OCI-LY1 (cell line): ENCODE measurements at regions not wholly inside any gene's neighbourhood (a gene's known extent, or its start where the extent isn't known, plus 50 kb on each side); places are given as distances from the start of the nearest gene placed in this dataset.

Experiments used
- EZH2 ChIP-seq: fragments of 200-600 bp; sonication (generic), shearing (Covaris generic); IDR thresholded peaks from 2 replicates; pipeline ENCODE4 v1.8.0; 2017; ENCODE audit warnings: borderline replicate concordance, mixed run types, mild to moderate bottlenecking, antibody characterized with exemption, low read length, moderate library complexity, mixed read lengths
- TF ChIP-seq, protein P1 (sequence below): fragments of 200-600 bp; sonication (generic), shearing (Covaris generic); IDR thresholded peaks from 2 replicates; pipeline ENCODE4 v1.5.1; 2017; ENCODE audit warnings: mild to moderate bottlenecking, antibody characterized with exemption, low read length, moderate library complexity, mixed read lengths

GRCh38 chr17:77853191-77853977 is 105.1 kb upstream of the TNRC6C start:
- TF ChIP-seq, protein P1, sequence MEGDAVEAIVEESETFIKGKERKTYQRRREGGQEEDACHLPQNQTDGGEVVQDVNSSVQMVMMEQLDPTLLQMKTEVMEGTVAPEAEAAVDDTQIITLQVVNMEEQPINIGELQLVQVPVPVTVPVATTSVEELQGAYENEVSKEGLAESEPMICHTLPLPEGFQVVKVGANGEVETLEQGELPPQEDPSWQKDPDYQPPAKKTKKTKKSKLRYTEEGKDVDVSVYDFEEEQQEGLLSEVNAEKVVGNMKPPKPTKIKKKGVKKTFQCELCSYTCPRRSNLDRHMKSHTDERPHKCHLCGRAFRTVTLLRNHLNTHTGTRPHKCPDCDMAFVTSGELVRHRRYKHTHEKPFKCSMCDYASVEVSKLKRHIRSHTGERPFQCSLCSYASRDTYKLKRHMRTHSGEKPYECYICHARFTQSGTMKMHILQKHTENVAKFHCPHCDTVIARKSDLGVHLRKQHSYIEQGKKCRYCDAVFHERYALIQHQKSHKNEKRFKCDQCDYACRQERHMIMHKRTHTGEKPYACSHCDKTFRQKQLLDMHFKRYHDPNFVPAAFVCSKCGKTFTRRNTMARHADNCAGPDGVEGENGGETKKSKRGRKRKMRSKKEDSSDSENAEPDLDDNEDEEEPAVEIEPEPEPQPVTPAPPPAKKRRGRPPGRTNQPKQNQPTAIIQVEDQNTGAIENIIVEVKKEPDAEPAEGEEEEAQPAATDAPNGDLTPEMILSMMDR = no peak
- TF ChIP-seq EZH2 = no peak
